ENCODE measurements at regions not wholly inside any gene's neighbourhood (a gene's known extent, or its start where the extent isn't known, plus 50 kb on each side); places are given as distances from the start of the nearest gene placed in this dataset.

DNA sequence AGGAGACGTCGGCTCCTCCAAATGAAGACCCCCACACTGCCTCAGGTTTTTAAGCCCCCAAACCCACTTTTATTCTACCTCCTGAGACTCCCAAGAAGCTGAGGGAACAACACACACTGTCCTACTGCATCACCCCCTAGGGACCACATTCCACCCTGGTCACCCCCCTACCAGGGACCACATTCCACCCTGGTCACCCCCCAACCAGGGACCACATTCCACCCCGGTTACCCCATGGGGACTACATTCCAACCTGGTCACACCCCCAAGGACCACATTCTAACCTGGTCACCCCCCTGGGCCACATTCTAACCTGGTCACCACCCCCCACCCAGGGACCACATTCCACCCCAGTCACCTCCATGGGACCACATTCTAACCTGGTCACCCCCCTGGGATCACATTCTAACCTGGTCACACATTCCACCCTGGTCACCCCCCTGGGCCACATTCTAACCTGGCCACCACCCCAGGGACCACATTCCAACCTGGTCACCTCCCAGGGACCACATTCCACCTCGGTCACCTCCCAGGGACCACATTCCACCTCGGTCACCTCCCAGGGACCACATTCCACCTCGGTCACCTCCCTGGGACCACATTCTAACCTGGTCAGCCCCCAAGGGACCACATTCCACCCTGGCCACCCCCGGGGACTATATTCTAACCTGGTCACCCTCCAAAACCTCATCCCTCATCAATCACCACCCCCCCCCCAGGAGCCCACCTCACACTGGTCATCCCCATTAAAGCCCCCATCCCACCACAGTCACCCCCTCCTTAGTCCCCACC is 587.6 kb downstream of the NPHP4 start:
- Histone ChIP-seq H3K36me3 (ENCODE audit: control insufficient read depth, insufficient read depth, low read length) (no peaks in the 10 kb centered on the region), H3K4me1 (ENCODE audit: control insufficient read depth, insufficient read depth, low read length) (no peaks in the 10 kb centered on the region), H3K27ac (ENCODE audit: low read length) (no peak overlapping the region), H3K4me3 (ENCODE audit: low read length) (no peak overlapping the region), H3K27me3 (ENCODE audit: control insufficient read depth, insufficient read depth, low read length) (no peaks in the 10 kb centered on the region), H3K9me3 (replicated peaks; ENCODE audit: control insufficient read depth, low read depth, low read length) (no peaks in the 10 kb centered on the region)
- DNase-seq: no peak
- WGBS (ENCODE audit: insufficient coverage): 84% methylated on average over 7 of the region's 7 CpGs

DNA sequence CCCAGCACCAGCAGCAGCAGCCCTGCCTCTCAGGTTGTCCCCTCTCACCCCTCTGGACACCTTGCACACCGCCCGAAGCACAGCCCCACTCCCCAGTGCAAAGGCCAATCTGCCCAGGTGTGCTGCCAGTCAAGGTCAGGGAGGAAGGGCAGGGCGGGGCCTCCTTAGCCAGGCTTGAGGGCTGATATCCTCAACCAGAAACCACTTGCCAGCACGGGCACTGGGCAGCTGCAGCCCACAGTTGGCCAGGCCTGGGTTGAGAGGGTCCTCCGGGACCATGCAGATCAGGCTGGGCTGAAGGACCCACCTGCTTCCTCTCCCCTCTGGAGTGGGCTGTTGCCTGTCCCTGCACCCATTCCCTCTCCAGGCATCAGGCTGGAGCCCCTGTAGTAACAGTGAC is 588.3 kb downstream of the NPHP4 start:
- DNase-seq: no peak
- Histone ChIP-seq H3K27me3 (ENCODE audit: control insufficient read depth, insufficient read depth, low read length) (no peaks in the 10 kb centered on the region), H3K4me1 (ENCODE audit: control insufficient read depth, insufficient read depth, low read length) (no peaks in the 10 kb centered on the region), H3K36me3 (ENCODE audit: control insufficient read depth, insufficient read depth, low read length) (no peaks in the 10 kb centered on the region), H3K27ac (ENCODE audit: low read length) (no peak overlapping the region), H3K4me3 (ENCODE audit: low read length) (no peak overlapping the region), H3K9me3 (replicated peaks; ENCODE audit: control insufficient read depth, low read depth, low read length) (no peaks in the 10 kb centered on the region)
- 74% methylated on average over 3 of the region's 5 CpGs for WGBS (ENCODE audit: insufficient coverage)

DNA sequence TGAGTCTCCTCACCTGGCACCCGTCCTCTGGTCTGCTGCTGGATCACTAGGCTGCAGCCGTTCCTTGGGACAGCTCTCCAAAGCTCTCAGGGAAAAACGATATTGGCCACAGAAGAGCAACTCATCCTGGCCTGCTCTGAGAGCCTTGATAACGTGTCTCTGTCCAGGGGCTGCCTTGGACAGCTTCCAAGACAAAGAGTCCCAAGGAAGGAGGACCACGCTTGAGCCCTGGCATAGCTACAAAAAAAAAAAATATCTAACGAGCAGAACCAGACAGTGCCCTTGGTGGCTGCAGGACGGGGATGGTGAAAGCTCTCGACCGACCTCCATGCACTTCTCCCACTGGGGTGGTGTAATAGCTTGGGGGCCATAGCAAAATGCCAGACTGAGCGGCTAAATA is 589.6 kb downstream of the NPHP4 start:
- Histone ChIP-seq H3K9me3 (replicated peaks; ENCODE audit: control insufficient read depth, low read depth, low read length) (no peaks in the 10 kb centered on the region), H3K4me1 (ENCODE audit: control insufficient read depth, insufficient read depth, low read length) (no peaks in the 10 kb centered on the region), H3K27me3 (ENCODE audit: control insufficient read depth, insufficient read depth, low read length) (peaks cover 2% of the 10 kb centered on the region), H3K36me3 (ENCODE audit: control insufficient read depth, insufficient read depth, low read length) (no peaks in the 10 kb centered on the region), H3K4me3 (ENCODE audit: low read length) (no peak overlapping the region), H3K27ac (ENCODE audit: low read length) (no peak overlapping the region)
- no peak for DNase-seq
- 74% methylated on average over 10 of the region's 10 CpGs for WGBS (ENCODE audit: insufficient coverage)

DNA sequence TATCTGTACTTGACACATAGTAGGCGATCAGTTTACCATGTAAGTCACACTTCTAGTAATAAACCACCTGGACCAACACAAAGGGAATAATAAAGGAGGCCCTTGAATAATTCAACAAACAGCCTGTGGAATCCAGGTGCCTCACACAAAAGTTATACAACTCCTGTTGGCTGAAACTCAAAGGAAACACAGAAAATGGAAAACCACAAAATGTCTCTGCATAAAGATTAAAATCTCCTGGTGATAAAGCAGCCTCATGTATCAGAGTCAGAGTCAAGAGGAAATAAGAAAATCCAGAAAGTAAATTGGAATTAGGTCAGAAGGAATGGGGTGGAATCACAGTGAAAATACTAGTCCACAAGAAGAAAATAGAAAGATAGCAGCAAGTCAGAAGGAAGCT is 592.5 kb downstream of the NPHP4 start:
- H3K36me3 ChIP-seq (ENCODE audit: control insufficient read depth, insufficient read depth, low read length): no peaks in the 10 kb centered on the region
- WGBS (ENCODE audit: insufficient coverage): no CpG with 5 or more reads among the region's 1 CpG

DNA sequence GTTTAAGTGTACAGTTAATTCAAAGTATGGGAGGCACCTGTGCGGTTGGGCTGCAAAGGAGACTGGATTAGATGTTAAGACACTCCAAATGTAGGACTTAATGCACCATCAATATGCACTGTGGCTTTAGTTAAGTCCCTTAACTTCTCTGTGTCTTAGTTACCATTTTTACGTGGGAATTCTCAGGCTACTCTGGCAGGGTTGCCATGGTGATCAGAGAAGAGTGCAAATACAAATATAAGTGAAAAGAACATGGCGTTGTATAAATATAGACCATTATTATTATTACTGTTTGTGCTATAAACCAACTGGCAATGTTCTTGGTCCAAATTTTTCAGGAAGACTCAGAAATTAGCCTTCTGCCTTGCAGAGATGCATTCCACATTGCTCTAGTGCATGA is 595.6 kb downstream of the NPHP4 start:
- H3K9me3 ChIP-seq (replicated peaks; ENCODE audit: control insufficient read depth, low read depth, low read length): no peaks in the 10 kb centered on the region
- no peaks in the 10 kb centered on the region for H3K36me3 ChIP-seq (ENCODE audit: control insufficient read depth, insufficient read depth, low read length)

More for the DNA sequence above, 592.5 kb downstream of the NPHP4 start:
- Histone ChIP-seq H3K4me1 (ENCODE audit: control insufficient read depth, insufficient read depth, low read length) (no peaks in the 10 kb centered on the region), H3K9me3 (replicated peaks; ENCODE audit: control insufficient read depth, low read depth, low read length) (no peaks in the 10 kb centered on the region), H3K27me3 (ENCODE audit: control insufficient read depth, insufficient read depth, low read length) (peaks cover 2% of the 10 kb centered on the region), H3K4me3 (ENCODE audit: low read length) (no peak overlapping the region), H3K27ac (ENCODE audit: low read length) (no peak overlapping the region)
- no peak for DNase-seq

DNA sequence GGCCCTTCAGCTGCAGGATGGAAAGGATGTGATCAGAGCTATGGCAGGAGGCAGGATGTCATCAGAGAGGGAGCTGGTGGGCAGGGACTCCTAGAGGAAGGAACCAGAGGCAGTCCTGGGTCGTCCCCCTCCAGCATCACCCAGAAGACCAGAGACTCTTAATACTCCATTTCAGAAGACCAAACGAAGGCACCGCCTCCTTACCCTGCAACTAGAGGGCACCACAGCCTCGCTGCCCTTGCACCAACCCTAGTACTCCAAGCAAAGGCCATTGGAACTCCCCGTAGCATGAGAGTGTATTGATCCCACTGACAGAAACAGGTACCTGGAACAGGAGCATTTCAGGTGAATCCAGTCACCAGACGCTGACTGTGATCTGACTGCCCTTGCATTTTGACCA is 598.1 kb downstream of the NPHP4 start:
- Histone ChIP-seq H3K4me1 (ENCODE audit: control insufficient read depth, insufficient read depth, low read length) (no peaks in the 10 kb centered on the region), H3K36me3 (ENCODE audit: control insufficient read depth, insufficient read depth, low read length) (no peaks in the 10 kb centered on the region), H3K27me3 (ENCODE audit: control insufficient read depth, insufficient read depth, low read length) (peaks cover 7% of the 10 kb centered on the region), H3K27ac (ENCODE audit: low read length) (no peak overlapping the region), H3K9me3 (replicated peaks; ENCODE audit: control insufficient read depth, low read depth, low read length) (no peaks in the 10 kb centered on the region), H3K4me3 (ENCODE audit: low read length) (no peak overlapping the region)
- no peak for DNase-seq
- WGBS (ENCODE audit: insufficient coverage): 68% methylated on average over 5 of the region's 6 CpGs

More for the DNA sequence above, 595.6 kb downstream of the NPHP4 start:
- Histone ChIP-seq H3K27me3 (ENCODE audit: control insufficient read depth, insufficient read depth, low read length) (peaks cover 2% of the 10 kb centered on the region), H3K4me3 (ENCODE audit: low read length) (no peak overlapping the region), H3K4me1 (ENCODE audit: control insufficient read depth, insufficient read depth, low read length) (no peaks in the 10 kb centered on the region), H3K27ac (ENCODE audit: low read length) (no peak overlapping the region)
- 100% methylated on average over 1 of the region's 3 CpGs for whole genome bisulfite sequencing (ENCODE audit: insufficient coverage)
- no peak for DNase-seq

DNA sequence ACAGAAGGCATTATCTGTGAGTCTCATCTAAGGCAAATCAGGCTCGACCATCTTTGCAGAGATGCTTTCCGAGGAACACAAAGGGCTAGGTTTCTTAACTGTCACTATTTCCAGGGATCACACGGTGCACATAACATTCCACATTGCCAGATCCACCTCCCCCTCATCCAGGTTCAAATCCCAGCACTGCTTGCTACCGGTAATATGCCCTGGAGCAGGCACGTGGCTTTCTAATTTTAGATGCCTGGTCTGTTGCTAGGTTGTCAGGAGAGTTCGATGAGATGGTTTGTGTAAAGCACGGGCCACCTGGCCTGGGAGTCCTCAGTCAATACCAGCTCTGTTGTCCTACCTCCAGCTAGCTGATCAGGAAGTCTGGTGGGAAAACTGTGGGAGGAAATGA is 598.6 kb downstream of the NPHP4 start:
- Histone ChIP-seq H3K27me3 (ENCODE audit: control insufficient read depth, insufficient read depth, low read length) (peaks cover 8% of the 10 kb centered on the region), H3K4me3 (ENCODE audit: low read length) (no peak overlapping the region), H3K4me1 (ENCODE audit: control insufficient read depth, insufficient read depth, low read length) (no peaks in the 10 kb centered on the region), H3K9me3 (replicated peaks; ENCODE audit: control insufficient read depth, low read depth, low read length) (no peaks in the 10 kb centered on the region), H3K36me3 (ENCODE audit: control insufficient read depth, insufficient read depth, low read length) (no peaks in the 10 kb centered on the region), H3K27ac (ENCODE audit: low read length) (no peak overlapping the region)
- 76% methylated on average over 2 of the region's 7 CpGs for WGBS (ENCODE audit: insufficient coverage)
- no peak for DNase-seq

DNA sequence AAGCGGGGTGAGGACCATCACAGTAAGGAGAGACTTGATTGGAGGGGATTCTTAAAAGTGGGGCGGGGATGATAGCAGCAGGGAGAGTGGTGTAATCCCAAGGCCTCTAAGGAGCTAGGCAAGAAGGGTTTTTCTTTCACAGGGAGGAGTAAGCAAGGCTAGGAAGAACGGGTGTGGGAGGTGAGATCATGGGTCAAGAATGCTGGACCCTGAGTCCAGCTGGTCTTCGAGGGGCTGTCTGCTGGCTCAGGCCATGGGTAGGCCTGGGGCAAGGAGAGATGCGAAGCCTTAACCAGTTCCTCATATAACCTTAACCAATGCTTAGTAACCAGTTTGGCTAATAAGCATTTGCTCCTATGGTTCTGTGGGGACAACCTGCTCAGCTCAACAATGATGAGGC is 599.1 kb downstream of the NPHP4 start:
- WGBS (ENCODE audit: insufficient coverage): 58% methylated on average over 4 of the region's 5 CpGs
- H3K27me3 ChIP-seq (ENCODE audit: control insufficient read depth, insufficient read depth, low read length): peaks cover 11% of the 10 kb centered on the region
- H3K4me1 ChIP-seq (ENCODE audit: control insufficient read depth, insufficient read depth, low read length): no peaks in the 10 kb centered on the region
- H3K4me3 ChIP-seq (ENCODE audit: low read length): no peak overlapping the region
- H3K36me3 ChIP-seq (ENCODE audit: control insufficient read depth, insufficient read depth, low read length): no peaks in the 10 kb centered on the region
- no peak overlapping the region for H3K27ac ChIP-seq (ENCODE audit: low read length)
- H3K9me3 ChIP-seq (replicated peaks; ENCODE audit: control insufficient read depth, low read depth, low read length): no peaks in the 10 kb centered on the region
- DNase-seq: no peak

DNA sequence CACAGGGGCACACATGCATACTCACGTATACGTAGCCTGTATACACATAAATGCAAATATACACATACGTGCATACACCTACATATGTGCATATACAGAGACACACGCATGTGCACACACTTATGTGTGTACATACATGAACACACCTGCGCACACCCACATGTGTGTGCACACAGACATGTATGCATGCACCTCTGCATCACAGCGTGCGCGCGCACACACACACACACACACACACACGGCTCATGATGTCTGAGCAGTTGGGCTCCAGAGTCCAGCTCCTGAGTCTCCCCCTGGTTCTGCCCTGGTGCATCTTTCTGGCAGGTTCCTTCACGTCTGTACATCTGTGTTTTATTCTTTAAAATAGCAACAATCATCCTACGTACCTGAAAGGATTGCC is 600.5 kb downstream of the NPHP4 start:
- no peak overlapping the region for H3K4me3 ChIP-seq (ENCODE audit: low read length)
- no peaks in the 10 kb centered on the region for H3K4me1 ChIP-seq (ENCODE audit: control insufficient read depth, insufficient read depth, low read length)
- H3K27ac ChIP-seq (ENCODE audit: low read length): no peak overlapping the region
- H3K27me3 ChIP-seq (ENCODE audit: control insufficient read depth, insufficient read depth, low read length): peaks cover 15% of the 10 kb centered on the region
- DNase-seq: no peak
- WGBS (ENCODE audit: insufficient coverage): 97% methylated on average over 10 of the region's 12 CpGs
- H3K36me3 ChIP-seq (ENCODE audit: control insufficient read depth, insufficient read depth, low read length): no peaks in the 10 kb centered on the region
- H3K9me3 ChIP-seq (replicated peaks; ENCODE audit: control insufficient read depth, low read depth, low read length): no peaks in the 10 kb centered on the region

DNA sequence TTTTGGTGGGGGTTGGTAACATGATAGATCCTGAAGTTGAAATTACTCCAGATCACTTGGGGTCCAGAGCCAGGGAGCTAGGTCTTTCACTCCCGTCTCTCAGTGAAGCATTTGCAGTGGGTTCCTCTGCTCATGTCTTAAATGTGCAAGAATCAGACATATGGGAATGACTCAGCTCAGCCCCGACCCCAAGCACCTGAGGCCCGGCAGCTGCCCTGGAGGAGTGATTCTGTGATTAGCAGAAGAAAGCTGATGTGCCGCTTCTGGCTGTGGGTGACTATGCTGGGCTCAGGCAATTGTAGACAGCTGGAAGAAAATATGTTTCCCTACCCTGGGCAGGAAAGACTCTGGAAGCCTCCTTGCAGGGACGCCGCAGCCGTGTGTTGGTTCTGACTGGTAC is 601.7 kb downstream of the NPHP4 start:
- no peak overlapping the region for H3K27ac ChIP-seq (ENCODE audit: low read length)
- H3K36me3 ChIP-seq (ENCODE audit: control insufficient read depth, insufficient read depth, low read length): no peaks in the 10 kb centered on the region
- 56% methylated on average over 4 of the region's 7 CpGs for WGBS (ENCODE audit: insufficient coverage)
- H3K27me3 ChIP-seq (ENCODE audit: control insufficient read depth, insufficient read depth, low read length): peaks cover 16% of the 10 kb centered on the region
- H3K4me3 ChIP-seq (ENCODE audit: low read length): no peak overlapping the region
- no peaks in the 10 kb centered on the region for H3K4me1 ChIP-seq (ENCODE audit: control insufficient read depth, insufficient read depth, low read length)
- H3K9me3 ChIP-seq (replicated peaks; ENCODE audit: control insufficient read depth, low read depth, low read length): no peaks in the 10 kb centered on the region
- no peak for DNase-seq
